HCT116 (cell line): ENCODE measurements at regions not wholly inside any gene's neighbourhood (a gene's known extent, or its start where the extent isn't known, plus 50 kb on each side); places are given as distances from the start of the nearest gene placed in this dataset.

Experiments used
- ATAC-seq: fragments of 200-7000 bp; cut with Tn5 transposase; 2 replicates; pipeline ENCODE4 v1.9.1; 2020; ENCODE audit warnings: mild to moderate bottlenecking, moderate library complexity
- BruUV-seq: library from RNA; stranded (reverse); fragments of 400-500 nt; replicated peaks from 2 replicates; lab custom pipeline; 2021; lab: Mats Ljungman, UMichigan
- CTCF ChIA-PET: fragments of 300-600 bp; sonication (Branson Sonifier 250); formaldehyde crosslinking; loops from one replicate; lab custom pipeline; 2021; ENCODE audit warnings: antibody characterized with exemption; lab: Charles Lee
- POLR2A ChIA-PET: fragments of 300-600, 350-600 bp; sonication (Branson Sonifier 250); formaldehyde crosslinking; loops from one replicate; lab custom pipeline; 2021; ENCODE audit warnings: antibody characterized with exemption; lab: Charles Lee
- RAD21 ChIA-PET, 2 experiments: fragments of 300-600 bp; sonication (Branson Sonifier 250); formaldehyde crosslinking; loops; one replicate each; lab custom pipeline; 2023; ENCODE audit warnings: low total read pairs in 2 of 2; ENCODE audit not compliant: uncharacterized antibody in 2 of 2, unreplicated experiment in 2 of 2, low non-redundant PET in 1 of 2; lab: Charles Lee
- DNase-seq: peaks from one replicate; pipeline ENCODE4 v3.0.0-alpha.2; 2010; ENCODE audit warnings: low read depth, low spot score
- H2AFZ ChIP-seq: fragments of 200-600 bp; shearing (Covaris generic), sonication (generic); 2 replicates; pipeline ENCODE4 v1.6.1; 2017; ENCODE audit warnings: low read depth, mixed run types, mixed read lengths, antibody characterized with exemption, low read length; ENCODE audit not compliant: poor library complexity, severe bottlenecking
- H3K27ac ChIP-seq: 2 replicates; pipeline ENCODE4 v1.5.1; 2012; ENCODE audit warnings: low read depth, low read length
- H3K27me3 ChIP-seq: fragments of 200-600 bp; sonication (generic); 2 replicates; pipeline ENCODE4 v1.6.1; 2016; ENCODE audit warnings: mixed run types, low read length, mixed read lengths; ENCODE audit not compliant: insufficient read depth
- H3K36me3 ChIP-seq, 2 experiments: fragments of 200-500 bp in 1 of 2; fragments of 200-600 bp in 1 of 2; sonication (Bioruptor generic) in 1 of 2; sonication (generic) in 1 of 2; 2 replicates each; pipeline versions ENCODE4 v1.5.1 to v1.6.1; 2014 to 2016; ENCODE audit warnings: low read length in 2 of 2, inconsistent platforms in 1 of 2, mixed read lengths in 1 of 2, mixed run types in 1 of 2; ENCODE audit not compliant: insufficient read depth in 2 of 2, control insufficient read depth in 1 of 2
- H3K4me1 ChIP-seq, 2 experiments: fragments of 200-600 bp in 1 of 2; sonication (generic) in 1 of 2; 2 replicates each; pipeline versions ENCODE4 v1.5.1 to v1.6.1; 2012 to 2017; ENCODE audit warnings: low read length in 2 of 2, inconsistent platforms in 1 of 2, mild to moderate bottlenecking in 1 of 2, mixed read lengths in 1 of 2, mixed run types in 1 of 2, moderate library complexity in 1 of 2; ENCODE audit not compliant: insufficient read depth in 2 of 2, control insufficient read depth in 1 of 2
- H3K4me2 ChIP-seq: fragments of 200-600 bp; sonication (generic); 2 replicates; pipeline ENCODE4 v1.6.1; 2017; ENCODE audit warnings: mixed run types, low read length, mixed read lengths
- H3K4me3 ChIP-seq, 2 experiments: fragments of 200-600 bp in 1 of 2; sonication (generic) in 1 of 2; replicated peaks in 1 of 2; 2 replicates each; pipeline ENCODE4 v1.5.1; 2011 to 2016; ENCODE audit warnings: low read length in 2 of 2, control low read depth in 1 of 2, low read depth in 1 of 2, mild to moderate bottlenecking in 1 of 2, mixed read lengths in 1 of 2, mixed run types in 1 of 2
- H3K79me2 ChIP-seq: fragments of 200-600 bp; sonication (generic); 2 replicates; pipeline ENCODE4 v1.6.1; 2017; ENCODE audit warnings: mild to moderate bottlenecking, mixed run types, low read length, moderate library complexity, mixed read lengths; ENCODE audit not compliant: insufficient read depth
- H3K9ac ChIP-seq: fragments of 200-600 bp; sonication (generic); 2 replicates; pipeline ENCODE4 v1.6.1; 2016; ENCODE audit warnings: low read length, mixed read lengths
- H3K9me2 ChIP-seq: fragments of 200-600 bp; sonication (generic), shearing (Covaris generic); 2 replicates; pipeline ENCODE4 v1.6.1; 2017; ENCODE audit warnings: mixed run types, mild to moderate bottlenecking, moderate library complexity; ENCODE audit not compliant: insufficient read depth
- H3K9me3 ChIP-seq, 2 experiments: fragments of 200-500 bp in 1 of 2; fragments of 200-600 bp in 1 of 2; sonication (Bioruptor generic) in 1 of 2; sonication (generic) in 1 of 2; 2 replicates each; pipeline ENCODE4 v1.6.1; 2014 to 2017; ENCODE audit warnings: low read length in 2 of 2, mixed read lengths in 2 of 2, inconsistent platforms in 1 of 2, low read depth in 1 of 2, mild to moderate bottlenecking in 1 of 2, mixed run types in 1 of 2, moderate library complexity in 1 of 2; ENCODE audit not compliant: control insufficient read depth in 1 of 2, insufficient read depth in 1 of 2
- H4K20me1 ChIP-seq: fragments of 200-600 bp; sonication (generic), shearing (Covaris generic); 2 replicates; pipeline ENCODE4 v1.6.1; 2017; ENCODE audit warnings: mixed run types, mild to moderate bottlenecking, moderate library complexity; ENCODE audit not compliant: insufficient read depth
- CBX3 ChIP-seq: IDR thresholded peaks from 2 replicates; pipeline ENCODE4 v1.6.1; 2012; ENCODE audit warnings: low read depth
- CEBPB ChIP-seq: IDR thresholded peaks from 2 replicates; pipeline ENCODE4 v1.6.1; 2012; ENCODE audit warnings: low read depth
- EGR1 ChIP-seq: IDR thresholded peaks from 2 replicates; pipeline ENCODE4 v1.6.1; 2012; ENCODE audit warnings: low read depth
- ELF1 ChIP-seq: IDR thresholded peaks from 2 replicates; pipeline ENCODE4 v1.6.1; 2012; ENCODE audit warnings: low read depth, borderline replicate concordance
- EZH2 ChIP-seq: fragments of 200-600 bp; sonication (generic); IDR thresholded peaks from 2 replicates; pipeline ENCODE4 v1.6.1; 2017; ENCODE audit warnings: antibody characterized with exemption, mixed run types
- EZH2phosphoT487 ChIP-seq: fragments of 200-600 bp; IDR thresholded peaks from 2 replicates; pipeline ENCODE4 v1.6.1; 2018; ENCODE audit warnings: antibody characterized with exemption, borderline replicate concordance
- FOSL1 ChIP-seq: IDR thresholded peaks from 2 replicates; pipeline ENCODE4 v1.6.1; 2012; ENCODE audit warnings: low read depth
- POLR2A ChIP-seq: IDR thresholded peaks from 2 replicates; pipeline ENCODE4 v1.7.0; 2011; ENCODE audit warnings: borderline replicate concordance; ENCODE audit not compliant: insufficient read depth, insufficient read length; ENCODE audit errors: extremely low read depth
- POLR2AphosphoS5 ChIP-seq: IDR thresholded peaks from 2 replicates; pipeline ENCODE4 v1.6.1; 2011; ENCODE audit warnings: mild to moderate bottlenecking, low read depth, low read length, moderate library complexity
- SIN3A ChIP-seq: IDR thresholded peaks from 2 replicates; pipeline ENCODE4 v1.6.1; 2012; ENCODE audit warnings: low read depth
- ZNF274 ChIP-seq: fragments of 200-500 bp; sonication (Bioruptor generic); IDR thresholded peaks from 2 replicates; pipeline ENCODE4 v1.6.1; 2014; ENCODE audit warnings: mild to moderate bottlenecking, low read depth, low read length, inconsistent platforms
- intact Hi-C: fragments of 100-400 bp; cut with micrococcal nuclease; formaldehyde crosslinking; loops from 2 replicates; pipeline ENCODE4 v1.10.0; 2022
- TF ChIP-seq, protein P1 (sequence below), 3 experiments: fragments of 200-600 bp in 1 of 3; sonication (generic) in 1 of 3; IDR thresholded peaks in 2 of 3; conservative IDR thresholded peaks in 1 of 3; 2 replicates each; pipeline ENCODE4 v1.5.1; 2012 to 2017; ENCODE audit warnings: low read depth in 2 of 3, low read length in 2 of 3, antibody characterized with exemption in 1 of 3, borderline replicate concordance in 1 of 3, control low read depth in 1 of 3, mild to moderate bottlenecking in 1 of 3, mixed read lengths in 1 of 3, mixed run types in 1 of 3, moderate library complexity in 1 of 3; ENCODE audit not compliant: insufficient read depth in 1 of 3
- TF ChIP-seq, protein P2 (sequence below): IDR thresholded peaks from 2 replicates; pipeline ENCODE4 v1.6.1; 2012; ENCODE audit warnings: low read depth
- TF ChIP-seq, protein P3 (sequence below): IDR thresholded peaks from 2 replicates; pipeline ENCODE4 v1.6.1; 2011; ENCODE audit warnings: mild to moderate bottlenecking, low read length, moderate library complexity; ENCODE audit not compliant: insufficient replicate concordance; ENCODE audit errors: extremely low read depth

GRCh38 chr5:101271945-101272344 is 368.9 kb upstream of the ST8SIA4 start (continued):
- TF ChIP-seq, protein P1, sequence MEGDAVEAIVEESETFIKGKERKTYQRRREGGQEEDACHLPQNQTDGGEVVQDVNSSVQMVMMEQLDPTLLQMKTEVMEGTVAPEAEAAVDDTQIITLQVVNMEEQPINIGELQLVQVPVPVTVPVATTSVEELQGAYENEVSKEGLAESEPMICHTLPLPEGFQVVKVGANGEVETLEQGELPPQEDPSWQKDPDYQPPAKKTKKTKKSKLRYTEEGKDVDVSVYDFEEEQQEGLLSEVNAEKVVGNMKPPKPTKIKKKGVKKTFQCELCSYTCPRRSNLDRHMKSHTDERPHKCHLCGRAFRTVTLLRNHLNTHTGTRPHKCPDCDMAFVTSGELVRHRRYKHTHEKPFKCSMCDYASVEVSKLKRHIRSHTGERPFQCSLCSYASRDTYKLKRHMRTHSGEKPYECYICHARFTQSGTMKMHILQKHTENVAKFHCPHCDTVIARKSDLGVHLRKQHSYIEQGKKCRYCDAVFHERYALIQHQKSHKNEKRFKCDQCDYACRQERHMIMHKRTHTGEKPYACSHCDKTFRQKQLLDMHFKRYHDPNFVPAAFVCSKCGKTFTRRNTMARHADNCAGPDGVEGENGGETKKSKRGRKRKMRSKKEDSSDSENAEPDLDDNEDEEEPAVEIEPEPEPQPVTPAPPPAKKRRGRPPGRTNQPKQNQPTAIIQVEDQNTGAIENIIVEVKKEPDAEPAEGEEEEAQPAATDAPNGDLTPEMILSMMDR (IDR thresholded peaks at IDR 0.05 in 2 of 3, conservative IDR thresholded peaks at IDR 0.05 in 1 of 3; ENCODE audit: borderline replicate concordance in 1 of 3, insufficient read depth in 1 of 3, low read depth in 2 of 3, low read length in 2 of 3) = no peak
- TF ChIP-seq EZH2 = no peak
- TF ChIP-seq, protein P2, sequence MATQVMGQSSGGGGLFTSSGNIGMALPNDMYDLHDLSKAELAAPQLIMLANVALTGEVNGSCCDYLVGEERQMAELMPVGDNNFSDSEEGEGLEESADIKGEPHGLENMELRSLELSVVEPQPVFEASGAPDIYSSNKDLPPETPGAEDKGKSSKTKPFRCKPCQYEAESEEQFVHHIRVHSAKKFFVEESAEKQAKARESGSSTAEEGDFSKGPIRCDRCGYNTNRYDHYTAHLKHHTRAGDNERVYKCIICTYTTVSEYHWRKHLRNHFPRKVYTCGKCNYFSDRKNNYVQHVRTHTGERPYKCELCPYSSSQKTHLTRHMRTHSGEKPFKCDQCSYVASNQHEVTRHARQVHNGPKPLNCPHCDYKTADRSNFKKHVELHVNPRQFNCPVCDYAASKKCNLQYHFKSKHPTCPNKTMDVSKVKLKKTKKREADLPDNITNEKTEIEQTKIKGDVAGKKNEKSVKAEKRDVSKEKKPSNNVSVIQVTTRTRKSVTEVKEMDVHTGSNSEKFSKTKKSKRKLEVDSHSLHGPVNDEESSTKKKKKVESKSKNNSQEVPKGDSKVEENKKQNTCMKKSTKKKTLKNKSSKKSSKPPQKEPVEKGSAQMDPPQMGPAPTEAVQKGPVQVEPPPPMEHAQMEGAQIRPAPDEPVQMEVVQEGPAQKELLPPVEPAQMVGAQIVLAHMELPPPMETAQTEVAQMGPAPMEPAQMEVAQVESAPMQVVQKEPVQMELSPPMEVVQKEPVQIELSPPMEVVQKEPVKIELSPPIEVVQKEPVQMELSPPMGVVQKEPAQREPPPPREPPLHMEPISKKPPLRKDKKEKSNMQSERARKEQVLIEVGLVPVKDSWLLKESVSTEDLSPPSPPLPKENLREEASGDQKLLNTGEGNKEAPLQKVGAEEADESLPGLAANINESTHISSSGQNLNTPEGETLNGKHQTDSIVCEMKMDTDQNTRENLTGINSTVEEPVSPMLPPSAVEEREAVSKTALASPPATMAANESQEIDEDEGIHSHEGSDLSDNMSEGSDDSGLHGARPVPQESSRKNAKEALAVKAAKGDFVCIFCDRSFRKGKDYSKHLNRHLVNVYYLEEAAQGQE = no peak
- TF ChIP-seq, all 23 proteins: peak for 0

DNA sequence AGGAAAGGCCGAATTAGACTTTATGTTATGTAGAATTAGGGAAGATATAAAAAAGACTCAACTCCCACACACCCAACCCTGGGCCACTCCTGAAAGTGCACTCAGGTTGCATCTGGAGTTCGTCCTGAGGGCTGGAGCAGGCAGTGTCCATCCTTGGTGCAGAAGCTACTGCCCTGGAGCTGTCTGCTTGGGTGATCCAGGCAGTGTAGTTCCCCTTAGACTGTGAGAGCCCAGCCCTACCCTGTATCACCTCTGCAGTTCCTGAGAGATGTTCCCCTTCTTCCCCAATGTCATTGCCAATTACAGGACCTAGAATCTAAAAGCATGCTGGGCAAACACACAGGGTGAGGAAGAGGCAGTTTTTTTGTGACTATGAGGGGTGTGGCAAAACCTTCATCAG is 368.3 kb upstream of the ST8SIA4 start:
- Histone ChIP-seq H3K9ac (no peak overlapping the region), H3K4me3 (no peak overlapping the region), H3K27ac (no peak overlapping the region), H3K4me2 (no peak overlapping the region), H3K4me1 (no peaks in the 10 kb centered on the region), H4K20me1 (no peaks in the 10 kb centered on the region), H3K9me2 (no peaks in the 10 kb centered on the region), H3K9me3 (no peaks in the 10 kb centered on the region), H3K79me2 (no peaks in the 10 kb centered on the region), H3K36me3 (no peaks in the 10 kb centered on the region), H3K27me3 (no peaks in the 10 kb centered on the region), H2AFZ (no peak overlapping the region)
- RAD21 ChIA-PET = no interaction called here
- CTCF ChIA-PET = no interaction called here
- intact Hi-C loops = no loop called here
- no TSS peak for BruUV-seq
- POLR2A ChIA-PET = no interaction called here
- DNase-seq (no peak), ATAC-seq (no peak)
- no peak for TF ChIP-seq EZH2
- TF ChIP-seq, protein P2 = no peak
- TF ChIP-seq ZNF274 = no peak
- no peak for TF ChIP-seq CBX3
- no peak for TF ChIP-seq POLR2AphosphoS5
- no peak for TF ChIP-seq CEBPB
- TF ChIP-seq EGR1 = no peak
- no peak for TF ChIP-seq FOSL1
- TF ChIP-seq, protein P3, sequence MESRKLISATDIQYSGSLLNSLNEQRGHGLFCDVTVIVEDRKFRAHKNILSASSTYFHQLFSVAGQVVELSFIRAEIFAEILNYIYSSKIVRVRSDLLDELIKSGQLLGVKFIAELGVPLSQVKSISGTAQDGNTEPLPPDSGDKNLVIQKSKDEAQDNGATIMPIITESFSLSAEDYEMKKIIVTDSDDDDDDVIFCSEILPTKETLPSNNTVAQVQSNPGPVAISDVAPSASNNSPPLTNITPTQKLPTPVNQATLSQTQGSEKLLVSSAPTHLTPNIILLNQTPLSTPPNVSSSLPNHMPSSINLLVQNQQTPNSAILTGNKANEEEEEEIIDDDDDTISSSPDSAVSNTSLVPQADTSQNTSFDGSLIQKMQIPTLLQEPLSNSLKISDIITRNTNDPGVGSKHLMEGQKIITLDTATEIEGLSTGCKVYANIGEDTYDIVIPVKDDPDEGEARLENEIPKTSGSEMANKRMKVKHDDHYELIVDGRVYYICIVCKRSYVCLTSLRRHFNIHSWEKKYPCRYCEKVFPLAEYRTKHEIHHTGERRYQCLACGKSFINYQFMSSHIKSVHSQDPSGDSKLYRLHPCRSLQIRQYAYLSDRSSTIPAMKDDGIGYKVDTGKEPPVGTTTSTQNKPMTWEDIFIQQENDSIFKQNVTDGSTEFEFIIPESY = no peak
- no peak for TF ChIP-seq POLR2A
- no peak for TF ChIP-seq SIN3A
- no peak for TF ChIP-seq EZH2phosphoT487
- no peak for TF ChIP-seq ELF1
